CD14-positive monocyte (primary cell): ENCODE measurements at regions not wholly inside any gene's neighbourhood (a gene's known extent, or its start where the extent isn't known, plus 50 kb on each side); places are given as distances from the start of the nearest gene placed in this dataset.

ENCODE experiments used
- DNase-seq, 3 donors: peaks; one replicate each; pipeline ENCODE4 v3.0.0-alpha.2; 2011 to 2022
- H2AFZ ChIP-seq: 2 replicates; pipeline ENCODE4 v1.6.0; 2012; ENCODE audit warnings: mild to moderate bottlenecking, low read depth, low read length, inconsistent platforms; ENCODE audit not compliant: insufficient read depth, poor library complexity, severe bottlenecking
- H3K27ac ChIP-seq, 2 donors: 1 replicate in 1 of 2; 2 replicates in 1 of 2; pipeline ENCODE4 v1.5.1; 2012 to 2013; ENCODE audit warnings: low read length in 2 of 2, control low read depth in 1 of 2, inconsistent platforms in 1 of 2, low read depth in 1 of 2, mild to moderate bottlenecking in 1 of 2
- H3K27me3 ChIP-seq, 2 donors: one replicate each; pipeline versions ENCODE4 v1.6.0 to v1.6.1; 2011 to 2013; ENCODE audit warnings: low read length in 2 of 2; ENCODE audit not compliant: control insufficient read depth in 2 of 2, insufficient read depth in 2 of 2
- H3K36me3 ChIP-seq, 2 donors: replicated peaks in 1 of 2; 1 replicate in 1 of 2; 2 replicates in 1 of 2; pipeline versions ENCODE4 v1.5.1 to v1.6.1; 2012 to 2013; ENCODE audit warnings: low read length in 2 of 2, control low read depth in 1 of 2, inconsistent platforms in 1 of 2, mild to moderate bottlenecking in 1 of 2; ENCODE audit not compliant: insufficient read depth in 2 of 2, control insufficient read depth in 1 of 2
- H3K4me1 ChIP-seq, 2 donors: 1 replicate in 1 of 2; 2 replicates in 1 of 2; pipeline versions ENCODE4 v1.5.1 to v1.6.1; 2012 to 2013; ENCODE audit warnings: low read length in 2 of 2, control low read depth in 1 of 2, inconsistent platforms in 1 of 2, mild to moderate bottlenecking in 1 of 2, moderate library complexity in 1 of 2; ENCODE audit not compliant: insufficient read depth in 2 of 2, control insufficient read depth in 1 of 2
- H3K4me2 ChIP-seq: replicated peaks from 2 replicates; pipeline ENCODE3; 2012; ENCODE audit warnings: low read length, moderate library complexity, mild to moderate bottlenecking; ENCODE audit not compliant: poor library complexity, severe bottlenecking; ENCODE audit errors: extremely low read depth
- H3K4me3 ChIP-seq, 3 experiments: fragments of 200-600 bp in 1 of 3; sonication (generic) in 1 of 3; replicated peaks in 1 of 3; 1 replicate in 2 of 3; 2 replicates in 1 of 3; pipeline ENCODE4 v1.5.1; 2011 to 2013; ENCODE audit warnings: low read length in 3 of 3, mild to moderate bottlenecking in 3 of 3, control low read depth in 2 of 3, low read depth in 2 of 3, inconsistent platforms in 1 of 3, moderate library complexity in 1 of 3
- H3K79me2 ChIP-seq: 2 replicates; pipeline ENCODE4 v1.6.0; 2012; ENCODE audit warnings: mild to moderate bottlenecking, control low read depth, inconsistent platforms, low read length, moderate library complexity; ENCODE audit not compliant: insufficient read depth
- H3K9ac ChIP-seq: 2 replicates; pipeline ENCODE4 v1.6.0; 2017; ENCODE audit warnings: low read length, mild to moderate bottlenecking; ENCODE audit not compliant: insufficient read depth, poor library complexity, severe bottlenecking
- H3K9me3 ChIP-seq, 2 donors: replicated peaks in 1 of 2; 1 replicate in 1 of 2; 2 replicates in 1 of 2; pipeline versions ENCODE4 v1.5.1 to v1.6.1; 2012 to 2013; ENCODE audit warnings: low read length in 2 of 2, control low read depth in 1 of 2; ENCODE audit not compliant: control insufficient read depth in 1 of 2, insufficient read depth in 1 of 2
- H4K20me1 ChIP-seq: 2 replicates; pipeline ENCODE4 v1.6.0; 2012; ENCODE audit warnings: mild to moderate bottlenecking, low read length, control low read depth, moderate library complexity; ENCODE audit not compliant: insufficient read depth
- H3K27ac Mint-ChIP-seq, 7 donors: one replicate each; pipeline ENCODE4 v1.8.0; 2020; ENCODE audit warnings: mild to moderate bottlenecking in 7 of 7, mixed read lengths in 7 of 7, moderate library complexity in 6 of 7, inconsistent platforms in 2 of 7
- H3K27me3 Mint-ChIP-seq, 3 donors: one replicate each; pipeline ENCODE4 v1.8.0; 2021 to 2022; ENCODE audit warnings: low read depth in 3 of 3, mild to moderate bottlenecking in 3 of 3, mixed read lengths in 3 of 3, moderate library complexity in 3 of 3, inconsistent platforms in 1 of 3
- H3K36me3 Mint-ChIP-seq, 2 donors: one replicate each; pipeline ENCODE4 v1.8.0; 2020; ENCODE audit warnings: mixed read lengths in 2 of 2, inconsistent platforms in 1 of 2, mild to moderate bottlenecking in 1 of 2
- H3K4me1 Mint-ChIP-seq: one replicate; pipeline ENCODE4 v1.8.0; 2020; ENCODE audit warnings: mild to moderate bottlenecking, mixed read lengths
- H3K4me3 Mint-ChIP-seq, 2 donors: one replicate each; pipeline ENCODE4 v1.8.0; 2020; ENCODE audit warnings: mild to moderate bottlenecking in 2 of 2, mixed read lengths in 2 of 2, moderate library complexity in 1 of 2
- H3K9me3 Mint-ChIP-seq, 7 donors: one replicate each; pipeline ENCODE4 v1.8.0; 2020 to 2022; ENCODE audit warnings: mixed read lengths in 7 of 7, mild to moderate bottlenecking in 6 of 7, moderate library complexity in 6 of 7, inconsistent platforms in 2 of 7
- CTCF ChIP-seq: fragments of 200-600 bp; IDR thresholded peaks from one replicate; pipeline ENCODE4 v1.8.0; 2022; ENCODE audit warnings: antibody characterized with exemption, mild to moderate bottlenecking
- WGBS: methylation state at CpG from one replicate; pipeline ENCODE4 v1.1.5; 2013; ENCODE audit warnings: missing lambda C conversion rate; ENCODE audit not compliant: insufficient coverage; 5-methylcytosine and 5-hydroxymethylcytosine counted together
- intact Hi-C, 2 donors: fragments of 100-400 bp; cut with micrococcal nuclease; formaldehyde crosslinking; loops; one replicate each; pipeline versions ENCODE4 v1.15.0 to v1.15.1; 2023

GRCh38 chr5:22968386-22968785 lies 115.2 kb upstream of the CDH12 start:
- Mint-ChIP-seq H3K4me3 (no peak overlapping the region), H3K27me3 (peaks cover 0 to 3% (median 2%) of the 10 kb centered on the region in 3 donors), H3K36me3 (no peaks in the 10 kb centered on the region), H3K27ac (no peak overlapping the region), H3K4me1 (no peaks in the 10 kb centered on the region), H3K9me3 (peaks cover 0 to 16% (median 6%) of the 10 kb centered on the region in 7 donors)
- no peak overlapping the region for H3K9ac ChIP-seq
- WGBS = no CpG with 5 or more reads among the region's 2 CpGs
- no peak for DNase-seq
- no peak overlapping the region for H3K27ac ChIP-seq
- no peak overlapping the region for H3K4me2 ChIP-seq
- H3K4me1 ChIP-seq = no peaks in the 10 kb centered on the region
- no peak overlapping the region for H3K4me3 ChIP-seq
- no peaks in the 10 kb centered on the region for H3K27me3 ChIP-seq
- H3K36me3 ChIP-seq = no peaks in the 10 kb centered on the region
- peaks cover 17 to 21% of the 10 kb centered on the region in 2 donors for H3K9me3 ChIP-seq
- intact Hi-C loops = no loop called here
- no peaks in the 10 kb centered on the region for H3K79me2 ChIP-seq
- no peaks in the 10 kb centered on the region for H4K20me1 ChIP-seq
- no peak overlapping the region for H2AFZ ChIP-seq
- no peak for TF ChIP-seq CTCF

- Histone ChIP-seq H3K4me1 (no peaks in the 10 kb centered on the region), H3K9ac (no peak overlapping the region), H3K4me3 (no peak overlapping the region), H3K4me2 (no peak overlapping the region), H3K79me2 (no peaks in the 10 kb centered on the region), H3K9me3 (peaks cover 12 to 16% of the 10 kb centered on the region in 2 donors), H3K36me3 (no peaks in the 10 kb centered on the region), H3K27me3 (no peaks in the 10 kb centered on the region), H3K27ac (no peak overlapping the region), H4K20me1 (no peaks in the 10 kb centered on the region), H2AFZ (no peak overlapping the region)
- intact Hi-C loops = no loop called here
- no peak overlapping the region for H3K27ac Mint-ChIP-seq
- no peak for DNase-seq
- no CpG with 5 or more reads among the region's 1 CpG for WGBS
- no peaks in the 10 kb centered on the region for H3K4me1 Mint-ChIP-seq
- H3K27me3 Mint-ChIP-seq = peaks cover 0 to 2% (median 0%) of the 10 kb centered on the region in 3 donors
- peaks cover 0 to 9% (median 6%) of the 10 kb centered on the region in 7 donors for H3K9me3 Mint-ChIP-seq
- no peaks in the 10 kb centered on the region for H3K36me3 Mint-ChIP-seq
- H3K4me3 Mint-ChIP-seq = no peak overlapping the region
- no peak for TF ChIP-seq CTCF
Measured at GRCh38 chr5:22965960-22966359, 112.8 kb upstream of the CDH12 start.
